RWPE2 (cell line): ENCODE measurements at regions not wholly inside any gene's neighbourhood (a gene's known extent, or its start where the extent isn't known, plus 50 kb on each side); places are given as distances from the start of the nearest gene placed in this dataset.

Experiments
- ATAC-seq: fragments of 200-7000 bp; cut with Tn5 transposase; 3 replicates; pipeline ENCODE4 v1.9.1; 2021; ENCODE audit warnings: low read depth
- DNase-seq: peaks from one replicate; pipeline ENCODE4 v3.0.0-alpha.2; 2020; ENCODE audit warnings: low spot score
- H3K27ac ChIP-seq: fragments of 450-650 bp; 2 replicates; pipeline ENCODE4 v1.5.1; 2017; ENCODE audit warnings: mild to moderate bottlenecking; ENCODE audit not compliant: poor library complexity, severe bottlenecking
- H3K27me3 ChIP-seq: fragments of 250-450 bp; sonication (Bioruptor Pico); 2 replicates; pipeline ENCODE4 v1.5.1; 2021; ENCODE audit warnings: mild to moderate bottlenecking, moderate library complexity; ENCODE audit not compliant: insufficient read depth, poor library complexity, severe bottlenecking
- H3K36me3 ChIP-seq: fragments of 250-450 bp; sonication (Bioruptor Pico); 2 replicates; pipeline ENCODE4 v1.5.1; 2020; ENCODE audit warnings: low read depth, mild to moderate bottlenecking, moderate library complexity
- H3K4me1 ChIP-seq: fragments of 250-450 bp; sonication (Bioruptor Pico); 2 replicates; pipeline ENCODE4 v1.5.1; 2021; ENCODE audit warnings: mild to moderate bottlenecking, moderate library complexity; ENCODE audit not compliant: insufficient read depth, poor library complexity, severe bottlenecking
- H3K4me3 ChIP-seq: fragments of 250-450 bp; sonication (Bioruptor Pico); 2 replicates; pipeline ENCODE4 v1.5.1; 2021; ENCODE audit warnings: mild to moderate bottlenecking, moderate library complexity; ENCODE audit not compliant: severe bottlenecking
- H3K9me3 ChIP-seq: fragments of 250-450 bp; sonication (Bioruptor Pico); 2 replicates; pipeline ENCODE4 v1.5.1; 2021; ENCODE audit warnings: mild to moderate bottlenecking, moderate library complexity; ENCODE audit not compliant: severe bottlenecking
- CTCF ChIP-seq: fragments of 450-650 bp; IDR thresholded peaks from one replicate; pipeline ENCODE4 v1.5.1; 2017; ENCODE audit warnings: mild to moderate bottlenecking, moderate library complexity; ENCODE audit not compliant: poor library complexity, severe bottlenecking

GRCh38 chr2:138942466-138942865 lies 162.3 kb upstream of the NXPH2 start:
- peaks cover 23% of the 10 kb centered on the region for H3K27me3 ChIP-seq

GRCh38 chr2:138931284-138932256 lies 151.4 kb upstream of the NXPH2 start:
- TF ChIP-seq CTCF = no peak
- Histone ChIP-seq H3K36me3 (no peaks in the 10 kb centered on the region), H3K27me3 (peaks cover 23% of the 10 kb centered on the region), H3K4me1 (no peaks in the 10 kb centered on the region), H3K27ac (no peak overlapping the region), H3K4me3 (no peak overlapping the region), H3K9me3 (no peaks in the 10 kb centered on the region)
- no peak for ATAC-seq
- DNase-seq = no peak

More at GRCh38 chr2:138942466-138942865, 162.3 kb upstream of the NXPH2 start:
- H3K4me1 ChIP-seq = peaks cover 3% of the 10 kb centered on the region
- H3K27ac ChIP-seq = no peak overlapping the region
- no peak for TF ChIP-seq CTCF
- ATAC-seq (no peak), DNase-seq (no peak)
- no peak overlapping the region for H3K4me3 ChIP-seq
- H3K9me3 ChIP-seq = no peaks in the 10 kb centered on the region
- no peaks in the 10 kb centered on the region for H3K36me3 ChIP-seq

GRCh38 chr2:138930571-138930970 lies 150.4 kb upstream of the NXPH2 start:
- H3K27me3 ChIP-seq = peaks cover 15% of the 10 kb centered on the region
- H3K36me3 ChIP-seq = no peaks in the 10 kb centered on the region
- H3K4me1 ChIP-seq = no peaks in the 10 kb centered on the region
- no peak for TF ChIP-seq CTCF
- H3K4me3 ChIP-seq = no peak overlapping the region
- ATAC-seq = no peak
- no peak for DNase-seq
- no peak overlapping the region for H3K27ac ChIP-seq
- no peaks in the 10 kb centered on the region for H3K9me3 ChIP-seq

GRCh38 chr2:138928374-138929021 lies 148.3 kb upstream of the NXPH2 start:
- H3K27ac ChIP-seq = no peak overlapping the region
- ATAC-seq (no peak), DNase-seq (no peak)
- no peaks in the 10 kb centered on the region for H3K9me3 ChIP-seq
- H3K27me3 ChIP-seq = peaks cover 8% of the 10 kb centered on the region
- TF ChIP-seq CTCF = no peak
- no peaks in the 10 kb centered on the region for H3K36me3 ChIP-seq
- no peak overlapping the region for H3K4me3 ChIP-seq
- no peaks in the 10 kb centered on the region for H3K4me1 ChIP-seq
